PFSK-1 (cell line): ENCODE measurements at regions not wholly inside any gene's neighbourhood (a gene's known extent, or its start where the extent isn't known, plus 50 kb on each side); places are given as distances from the start of the nearest gene placed in this dataset.

ENCODE experiments used
- FOXP2 ChIP-seq: optimal IDR thresholded peaks from 2 replicates; pipeline ENCODE3; 2011; ENCODE audit warnings: borderline replicate concordance, control low read depth, inconsistent platforms; ENCODE audit not compliant: insufficient read depth; ENCODE audit errors: extremely low read length, extremely low read depth
- POLR2AphosphoS5 ChIP-seq: IDR thresholded peaks from 2 replicates; pipeline ENCODE4 v1.6.1; 2012; ENCODE audit warnings: low read depth, mild to moderate bottlenecking, control low read depth, low read length, moderate library complexity
- SIN3A ChIP-seq: IDR thresholded peaks from 2 replicates; pipeline ENCODE4 v1.6.1; 2012; ENCODE audit warnings: mild to moderate bottlenecking, low read length, moderate library complexity, borderline replicate concordance; ENCODE audit not compliant: insufficient read depth
- TAF1 ChIP-seq: IDR thresholded peaks from 2 replicates; pipeline ENCODE4 v1.6.1; 2012; ENCODE audit warnings: low read length, control low read depth, borderline replicate concordance; ENCODE audit not compliant: insufficient read depth
- TF ChIP-seq, protein P1 (sequence below), 2 experiments: IDR thresholded peaks; 2 replicates each; pipeline versions ENCODE4 v1.6.1 to v1.8.0; 2011 to 2012; ENCODE audit warnings: low read depth in 2 of 2, low read length in 2 of 2, control low read depth in 1 of 2, inconsistent platforms in 1 of 2, mild to moderate bottlenecking in 1 of 2, moderate library complexity in 1 of 2; ENCODE audit not compliant: insufficient read depth in 1 of 2

DNA sequence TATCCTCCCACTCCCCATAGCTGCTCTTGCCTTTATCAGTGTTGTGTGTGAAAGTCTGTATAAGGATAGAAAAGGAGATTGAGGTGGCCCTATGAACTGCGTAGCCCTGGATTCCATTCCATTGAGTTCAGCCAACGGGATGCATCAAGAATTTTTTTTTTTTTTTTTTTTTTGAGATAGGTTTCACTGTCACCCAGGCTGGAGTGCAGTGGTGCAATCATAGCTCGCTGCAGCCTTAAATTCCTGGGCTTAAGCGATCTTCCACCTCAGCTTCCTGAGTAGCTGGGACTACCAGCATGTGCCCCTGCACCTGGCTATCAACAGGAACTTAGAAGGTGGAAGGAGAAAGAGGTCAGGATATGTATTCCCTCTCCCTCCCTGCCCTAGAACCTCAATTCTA lies 187.2 kb upstream of the SPRY1 start:
- no peak for TF ChIP-seq POLR2AphosphoS5
- TF ChIP-seq SIN3A: no peak
- no peak for TF ChIP-seq TAF1
- TF ChIP-seq FOXP2: no peak
- TF ChIP-seq, protein P1, sequence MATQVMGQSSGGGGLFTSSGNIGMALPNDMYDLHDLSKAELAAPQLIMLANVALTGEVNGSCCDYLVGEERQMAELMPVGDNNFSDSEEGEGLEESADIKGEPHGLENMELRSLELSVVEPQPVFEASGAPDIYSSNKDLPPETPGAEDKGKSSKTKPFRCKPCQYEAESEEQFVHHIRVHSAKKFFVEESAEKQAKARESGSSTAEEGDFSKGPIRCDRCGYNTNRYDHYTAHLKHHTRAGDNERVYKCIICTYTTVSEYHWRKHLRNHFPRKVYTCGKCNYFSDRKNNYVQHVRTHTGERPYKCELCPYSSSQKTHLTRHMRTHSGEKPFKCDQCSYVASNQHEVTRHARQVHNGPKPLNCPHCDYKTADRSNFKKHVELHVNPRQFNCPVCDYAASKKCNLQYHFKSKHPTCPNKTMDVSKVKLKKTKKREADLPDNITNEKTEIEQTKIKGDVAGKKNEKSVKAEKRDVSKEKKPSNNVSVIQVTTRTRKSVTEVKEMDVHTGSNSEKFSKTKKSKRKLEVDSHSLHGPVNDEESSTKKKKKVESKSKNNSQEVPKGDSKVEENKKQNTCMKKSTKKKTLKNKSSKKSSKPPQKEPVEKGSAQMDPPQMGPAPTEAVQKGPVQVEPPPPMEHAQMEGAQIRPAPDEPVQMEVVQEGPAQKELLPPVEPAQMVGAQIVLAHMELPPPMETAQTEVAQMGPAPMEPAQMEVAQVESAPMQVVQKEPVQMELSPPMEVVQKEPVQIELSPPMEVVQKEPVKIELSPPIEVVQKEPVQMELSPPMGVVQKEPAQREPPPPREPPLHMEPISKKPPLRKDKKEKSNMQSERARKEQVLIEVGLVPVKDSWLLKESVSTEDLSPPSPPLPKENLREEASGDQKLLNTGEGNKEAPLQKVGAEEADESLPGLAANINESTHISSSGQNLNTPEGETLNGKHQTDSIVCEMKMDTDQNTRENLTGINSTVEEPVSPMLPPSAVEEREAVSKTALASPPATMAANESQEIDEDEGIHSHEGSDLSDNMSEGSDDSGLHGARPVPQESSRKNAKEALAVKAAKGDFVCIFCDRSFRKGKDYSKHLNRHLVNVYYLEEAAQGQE (IDR thresholded peaks at IDR 0.05; ENCODE audit: insufficient read depth in 1 of 2, low read depth in 2 of 2, low read length in 2 of 2): no peak

DNA sequence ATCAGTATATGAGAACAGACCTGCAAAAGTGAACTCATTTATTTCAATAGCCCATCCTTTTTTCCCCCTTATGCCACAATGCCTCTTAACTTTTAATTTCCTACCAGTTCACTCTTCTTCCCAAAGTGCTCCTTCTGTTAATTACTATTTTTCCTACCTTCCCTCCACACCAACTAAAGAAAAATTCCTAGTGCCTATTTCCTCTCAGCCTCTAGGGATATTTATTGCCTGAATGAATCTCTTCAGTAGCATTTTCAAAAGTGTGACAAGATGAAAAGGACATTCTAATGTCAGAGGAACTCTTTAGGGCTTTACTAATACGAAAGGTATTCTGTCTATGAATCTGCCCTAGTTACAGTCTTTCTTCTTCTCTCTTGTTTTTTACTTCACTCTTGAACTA lies 181.1 kb upstream of the SPRY1 start:
- TF ChIP-seq POLR2AphosphoS5: no peak
- TF ChIP-seq SIN3A: no peak
- no peak for TF ChIP-seq TAF1
- TF ChIP-seq, protein P1 (IDR thresholded peaks at IDR 0.05; ENCODE audit: insufficient read depth in 1 of 2, low read depth in 2 of 2, low read length in 2 of 2): no peak
- TF ChIP-seq FOXP2: no peak

DNA sequence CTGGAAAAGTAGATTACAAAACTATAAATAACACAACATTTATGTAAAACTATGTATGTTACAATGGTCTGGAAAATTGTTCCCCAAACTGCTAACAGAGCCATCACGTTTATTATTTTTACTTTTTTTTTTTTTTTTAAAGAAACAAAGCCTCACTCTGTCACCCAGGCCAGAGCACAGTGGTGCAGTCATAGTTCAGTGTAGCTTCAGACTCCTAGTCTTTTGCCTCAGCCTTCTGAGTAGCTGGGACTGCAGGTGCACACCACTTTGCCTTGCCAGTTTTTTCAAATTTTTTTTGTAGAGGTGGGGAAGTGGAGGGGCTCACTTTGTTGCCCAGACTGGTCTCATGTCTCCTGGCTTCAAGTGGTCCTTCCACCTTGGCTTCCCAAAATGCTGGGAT lies 180.1 kb upstream of the SPRY1 start:
- TF ChIP-seq, protein P1 (IDR thresholded peaks at IDR 0.05; ENCODE audit: insufficient read depth in 1 of 2, low read depth in 2 of 2, low read length in 2 of 2): no peak
- TF ChIP-seq POLR2AphosphoS5 (no peak), TAF1 (no peak), SIN3A (no peak), FOXP2 (no peak)

DNA sequence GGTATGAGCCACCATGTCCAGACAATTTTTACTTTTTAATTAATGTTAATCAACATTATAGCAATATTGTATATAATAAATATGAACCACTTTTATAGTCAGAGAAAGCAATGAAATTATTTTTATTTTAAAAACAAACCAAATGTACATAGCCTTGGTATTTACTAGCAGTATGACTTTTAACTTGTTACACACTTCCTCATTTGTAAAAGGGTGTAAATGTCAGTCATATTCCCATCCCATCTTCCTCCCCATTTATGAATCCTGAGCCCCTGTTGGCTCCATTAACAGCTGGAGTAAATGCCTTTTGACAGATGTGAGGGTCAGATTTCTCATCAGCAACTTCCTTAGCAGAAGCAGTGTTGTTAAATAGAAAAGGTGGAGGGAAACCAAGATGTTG lies 179.6 kb upstream of the SPRY1 start:
- TF ChIP-seq SIN3A (no peak), TAF1 (no peak), POLR2AphosphoS5 (no peak), FOXP2 (no peak)
- TF ChIP-seq, protein P1 (IDR thresholded peaks at IDR 0.05; ENCODE audit: insufficient read depth in 1 of 2, low read depth in 2 of 2, low read length in 2 of 2): no peak

DNA sequence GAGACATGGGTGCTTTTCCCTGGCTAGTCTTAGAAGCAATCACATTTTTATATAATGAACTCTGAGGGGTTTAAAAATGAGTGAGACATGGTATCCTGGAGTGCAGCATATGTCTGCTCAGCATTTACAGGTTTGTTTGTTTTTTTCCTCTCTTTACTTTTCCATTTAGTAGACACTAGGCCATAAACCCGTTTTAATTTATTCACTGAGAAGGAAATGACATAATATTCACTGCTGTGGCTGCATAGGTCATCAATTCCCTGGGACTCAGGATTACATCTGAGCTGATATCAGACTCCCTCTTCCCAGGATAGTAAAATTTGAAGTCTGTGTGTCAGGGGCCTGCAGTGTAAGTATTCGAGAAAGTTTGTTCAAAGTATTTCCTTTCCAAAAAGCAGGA lies 178.9 kb upstream of the SPRY1 start:
- TF ChIP-seq TAF1 (no peak), SIN3A (no peak), POLR2AphosphoS5 (no peak), FOXP2 (no peak)
- TF ChIP-seq, protein P1 (IDR thresholded peaks at IDR 0.05; ENCODE audit: insufficient read depth in 1 of 2, low read depth in 2 of 2, low read length in 2 of 2): no peak
